HPDE6-E6E7 (cell line): ENCODE measurements at regions not wholly inside any gene's neighbourhood (a gene's known extent, or its start where the extent isn't known, plus 50 kb on each side); places are given as distances from the start of the nearest gene placed in this dataset.

Experiments used
- DNase-seq: peaks from one replicate; pipeline ENCODE4 v3.0.0; 2011; ENCODE audit warnings: missing footprints; ENCODE audit errors: extremely low spot score

GRCh38 chr11:128365044-128365443, 222.3 kb downstream of the ETS1 start:
- DNase-seq, result no peak

DNA sequence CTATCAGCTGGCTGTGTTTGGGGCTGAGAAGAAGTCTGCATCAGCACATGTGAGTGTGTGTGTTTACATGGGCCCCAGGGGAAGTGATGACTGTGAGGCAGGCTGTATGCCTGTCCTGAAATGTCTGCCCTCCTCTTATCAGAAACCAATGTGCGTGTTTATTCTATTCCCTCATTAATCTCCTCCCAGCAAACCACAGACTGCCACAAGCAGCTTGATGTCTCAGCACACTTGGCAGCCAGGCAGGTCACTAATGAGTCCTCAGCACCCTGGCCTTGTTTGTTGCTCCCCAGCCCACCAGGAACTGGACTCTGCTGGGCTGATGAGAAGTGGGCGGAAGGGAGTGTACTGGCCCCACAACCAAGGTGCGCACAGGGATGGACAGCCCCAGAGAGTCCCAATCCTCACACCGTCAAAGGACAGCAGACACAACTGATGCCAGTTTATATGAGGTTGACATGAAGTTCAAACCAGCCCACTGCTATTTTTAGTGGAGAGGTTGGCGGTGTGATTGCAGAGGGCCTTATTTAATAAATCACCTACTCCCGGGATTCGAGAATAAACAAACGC, 225.8 kb downstream of the ETS1 start:
- no peak for DNase-seq

DNA sequence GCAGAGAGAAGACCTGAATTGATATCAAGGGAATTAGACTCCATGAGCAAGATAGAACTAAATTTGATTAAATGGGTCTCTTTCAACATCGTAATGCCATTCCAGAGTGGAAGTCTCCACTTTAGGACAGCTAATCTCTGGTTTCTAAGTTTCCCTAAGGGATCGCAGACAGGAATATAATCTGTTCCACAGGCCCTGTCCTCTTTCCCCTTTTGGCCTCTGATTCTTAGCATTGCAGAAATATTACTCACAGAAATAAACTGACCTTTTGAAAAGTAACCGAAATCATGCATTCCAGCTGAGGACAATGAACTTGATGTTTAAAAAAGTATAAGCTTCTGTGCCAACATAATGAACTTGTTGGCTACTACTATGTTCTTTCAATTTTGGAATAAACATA, 227.8 kb downstream of the ETS1 start:
- DNase-seq, result no peak

DNA sequence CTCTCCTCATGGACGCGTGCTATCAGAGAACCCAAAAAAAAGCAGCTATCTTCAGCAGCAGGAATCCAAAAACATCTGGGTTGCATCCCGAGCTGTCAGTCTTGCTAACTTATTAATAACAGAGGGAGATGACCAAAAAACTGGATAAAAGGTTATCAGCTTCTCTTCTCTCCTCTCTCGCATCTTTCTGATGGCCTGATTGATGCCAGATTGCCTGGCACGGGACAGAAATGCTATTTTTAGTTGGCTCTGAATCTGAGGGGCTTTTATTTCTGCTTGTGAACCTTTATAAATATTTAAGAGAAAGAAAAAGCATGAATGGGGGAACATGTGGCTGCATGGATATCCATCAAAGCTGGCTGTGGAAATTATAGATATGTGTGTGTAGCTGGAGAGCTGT, 230.3 kb downstream of the ETS1 start:
- DNase-seq, result no peak

GRCh38 chr11:128355558-128355957, 231.8 kb downstream of the ETS1 start:
- no peak for DNase-seq

GRCh38 chr11:128354476-128354875, 232.9 kb downstream of the ETS1 start:
- no peak for DNase-seq

DNA sequence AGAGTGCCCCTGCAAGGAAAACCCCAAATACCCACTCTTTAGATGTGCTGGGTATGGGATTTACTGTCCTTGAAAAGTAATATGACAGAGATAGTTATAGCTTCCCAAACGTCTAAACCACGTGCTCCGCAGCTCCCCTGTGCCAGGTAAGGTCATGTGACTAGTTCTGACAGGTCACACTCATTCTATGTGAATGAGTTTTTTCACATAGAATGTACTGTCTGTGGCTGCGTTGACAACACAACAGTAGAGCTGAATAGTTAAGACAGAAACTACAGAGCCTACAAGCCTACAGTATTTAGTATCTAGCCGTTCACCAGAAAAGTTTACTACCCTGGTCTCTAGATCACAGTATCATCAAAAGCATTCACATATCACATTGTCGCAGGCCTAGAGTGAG, 236.2 kb downstream of the ETS1 start:
- DNase-seq, result no peak

DNA sequence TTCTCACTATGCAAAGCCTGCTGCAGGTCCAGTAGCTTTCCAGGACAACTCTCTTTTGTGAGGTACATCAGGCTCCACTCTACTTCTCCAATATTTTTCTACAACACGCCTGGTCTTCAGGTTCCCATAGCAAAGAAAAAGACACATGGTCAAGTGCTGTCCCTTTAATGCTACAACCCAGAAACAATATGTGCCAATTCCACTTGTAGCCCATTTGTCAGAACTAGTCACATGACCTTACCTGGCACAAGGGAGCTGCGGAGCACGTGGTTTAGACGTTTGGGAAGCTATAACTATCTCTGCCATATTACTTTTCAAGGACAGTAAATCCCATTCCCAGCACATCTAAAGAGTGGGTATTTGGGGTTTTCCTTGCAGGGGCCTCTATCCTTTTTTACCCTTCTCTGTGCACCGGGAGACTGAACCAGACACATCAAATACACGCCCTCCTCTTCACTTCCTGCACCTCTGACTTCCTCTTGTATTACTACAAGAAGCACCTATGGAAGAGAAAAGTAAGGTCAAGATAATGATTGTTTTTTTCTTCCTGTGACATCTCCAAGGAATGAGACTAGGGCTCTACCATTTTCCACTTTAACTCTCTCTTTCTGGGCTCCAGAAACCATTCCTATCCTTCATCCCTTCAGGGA, 237.6 kb downstream of the ETS1 start:
- no peak for DNase-seq

DNA sequence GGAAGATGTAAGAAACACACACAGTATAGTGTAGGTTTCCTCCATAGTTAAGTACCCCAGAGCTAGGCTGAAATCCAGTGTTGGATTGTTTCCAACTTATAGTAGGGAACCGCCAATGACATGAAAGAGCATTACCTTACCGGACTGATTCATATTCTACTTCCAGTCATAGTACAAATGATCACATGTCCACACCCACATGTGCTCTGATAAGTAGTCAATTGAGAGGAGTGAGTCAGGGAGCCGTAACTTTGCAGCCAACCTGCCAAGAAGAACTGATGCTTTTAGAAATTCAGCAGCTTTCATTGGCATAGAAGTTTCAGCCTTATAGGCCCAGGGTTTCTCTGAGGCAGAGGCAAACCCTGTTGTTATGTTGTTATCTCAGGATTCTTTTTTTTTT, 240.6 kb downstream of the ETS1 start:
- peak; percentile 59 for DNase-seq

GRCh38 chr11:128345316-128345715, 242.0 kb downstream of the ETS1 start:
- no peak for DNase-seq

GRCh38 chr11:128343870-128344269, 243.5 kb downstream of the ETS1 start:
- no peak for DNase-seq

DNA sequence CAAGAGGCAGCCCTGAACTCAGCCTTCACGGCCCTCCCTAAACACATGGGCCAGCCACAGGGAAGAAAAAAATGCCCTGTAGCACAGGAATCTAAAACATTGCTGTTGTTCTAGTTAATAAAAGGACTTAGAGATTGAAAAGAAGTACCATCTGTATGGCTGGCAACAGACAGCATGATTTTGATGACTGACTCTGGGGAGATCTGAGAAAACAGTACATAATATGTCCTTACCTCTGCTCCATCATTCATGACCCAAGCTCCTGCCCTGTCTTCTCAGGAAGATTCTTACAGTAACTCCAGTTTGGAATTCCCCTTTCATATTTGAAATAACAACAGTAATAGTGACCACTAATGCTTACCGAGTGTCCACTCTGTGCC, 244.2 kb downstream of the ETS1 start:
- DNase-seq, result no peak

DNA sequence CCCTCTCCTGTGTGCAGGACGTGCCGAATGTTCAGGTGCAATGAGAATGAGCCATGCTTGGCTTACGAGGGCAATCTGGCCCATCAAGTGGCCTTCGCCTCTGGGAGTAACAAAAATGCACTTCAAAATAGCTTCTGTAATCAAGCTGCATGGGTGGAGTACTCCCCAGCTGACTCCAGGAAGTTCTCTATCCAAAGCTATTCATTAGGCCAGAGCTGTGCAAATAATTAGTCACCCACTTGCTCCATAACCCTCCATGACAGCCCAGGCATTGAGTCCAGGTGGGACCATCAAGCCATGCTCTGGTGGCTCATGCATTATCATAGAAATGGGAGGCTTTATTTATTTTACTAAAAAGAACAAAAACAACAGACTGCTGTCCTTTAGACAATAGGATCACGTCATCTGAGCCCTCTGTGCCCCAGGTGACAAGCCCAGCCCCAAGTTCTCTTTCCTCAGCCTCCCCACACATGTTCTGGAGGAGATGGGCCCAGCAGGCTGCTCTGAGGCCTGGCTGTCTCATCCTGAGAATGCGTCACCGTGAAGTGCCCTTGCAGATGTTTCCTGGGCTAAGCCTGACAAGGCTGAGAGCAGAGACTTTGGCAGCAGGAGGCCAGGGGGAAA, 244.7 kb downstream of the ETS1 start:
- peak; percentile 89 for DNase-seq

DNA sequence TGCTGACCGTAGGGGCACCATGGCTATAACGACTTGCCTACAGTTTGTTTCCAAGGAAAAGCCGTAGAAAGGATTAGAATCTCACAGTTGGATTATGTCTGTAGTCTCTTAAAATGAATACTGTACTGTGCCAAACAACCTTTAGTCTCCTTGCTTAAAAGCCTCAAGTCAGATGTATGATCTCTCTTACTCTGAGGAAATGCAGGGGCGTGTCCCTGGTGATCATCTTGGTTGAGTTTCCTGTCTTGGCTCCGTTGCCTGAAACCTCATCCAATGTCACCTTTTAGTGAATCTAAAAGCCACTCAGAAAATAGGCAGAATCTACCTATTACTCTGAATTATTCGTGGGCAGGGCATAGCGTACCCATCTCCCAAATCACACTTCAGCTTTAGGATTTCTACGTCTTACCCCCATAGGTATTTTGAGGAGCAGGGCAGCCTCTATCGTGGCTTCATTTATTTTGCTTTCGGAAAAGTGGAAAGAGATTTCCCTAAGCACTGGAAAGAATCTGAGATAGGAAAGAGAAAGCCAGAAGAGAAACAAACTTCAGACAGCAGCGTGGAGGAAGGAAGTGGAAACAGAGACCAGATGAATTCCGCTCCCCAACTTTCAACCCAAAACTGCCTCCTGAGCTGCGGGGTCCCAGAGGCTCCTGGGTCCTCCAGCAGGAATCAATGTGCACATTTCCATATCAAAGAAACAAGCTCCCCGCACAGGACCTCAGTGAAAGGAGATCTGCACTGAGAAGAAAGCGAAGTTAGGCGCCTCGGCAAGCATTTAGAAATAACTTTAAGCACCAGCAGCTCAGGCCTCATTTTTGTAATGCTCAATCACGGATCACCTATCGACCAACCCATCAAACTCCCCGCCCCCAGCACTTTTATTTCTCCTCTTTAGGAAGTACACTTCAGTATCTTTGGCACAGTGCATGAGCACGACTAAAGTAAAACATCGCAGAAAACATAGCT, 245.8 kb downstream of the ETS1 start:
- DNase-seq, result no peak

GRCh38 chr11:128339792-128340191, 247.6 kb downstream of the ETS1 start:
- DNase-seq, result no peak

GRCh38 chr11:128338811-128339210, 248.5 kb downstream of the ETS1 start:
- no peak for DNase-seq

- no peak for DNase-seq
These were observed 251.2 kb downstream of the ETS1 start for GRCh38 chr11:128336203-128336602.

DNA sequence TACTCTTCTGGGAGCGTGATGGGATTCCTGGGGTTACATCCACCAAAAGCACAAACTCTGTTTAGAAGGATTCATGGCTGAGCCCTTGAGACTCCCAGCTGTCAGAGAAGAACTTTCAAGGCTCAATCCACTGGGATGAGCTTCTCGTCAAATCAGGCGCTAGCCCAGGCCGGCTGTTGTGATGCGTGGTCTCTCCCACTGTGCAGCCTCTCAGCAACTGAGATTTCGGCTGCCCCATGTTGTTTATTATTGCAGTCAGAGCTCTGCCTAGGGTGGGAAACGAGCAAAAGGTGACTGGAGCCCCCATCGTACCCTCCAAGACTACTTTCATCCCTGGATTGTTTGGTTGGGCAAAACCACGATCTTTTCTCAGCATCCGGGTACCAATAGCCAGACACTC, 251.6 kb downstream of the ETS1 start:
- DNase-seq, result no peak

GRCh38 chr11:128334311-128335044, 252.9 kb downstream of the ETS1 start:
- no peak for DNase-seq

DNA sequence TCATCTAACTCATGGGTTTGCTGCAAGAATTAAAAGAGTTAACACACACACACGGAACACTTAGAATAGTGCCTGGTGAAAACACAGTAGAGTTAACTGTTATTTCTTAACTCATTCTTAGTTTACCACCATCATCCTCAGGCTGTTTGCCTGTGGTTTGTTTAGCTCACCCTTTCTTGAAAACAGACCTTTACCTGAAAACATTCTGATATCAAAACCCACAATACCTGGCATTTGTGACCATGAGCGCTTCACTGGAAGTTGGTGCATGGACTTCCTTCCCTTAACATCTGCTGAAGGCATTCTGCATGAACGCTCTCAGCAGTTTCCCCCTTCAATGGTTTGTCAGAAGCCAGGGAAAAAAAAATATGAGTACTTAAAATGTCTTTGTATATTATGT, 256.0 kb downstream of the ETS1 start:
- no peak for DNase-seq

GRCh38 chr11:128330203-128330602, 257.2 kb downstream of the ETS1 start:
- no peak for DNase-seq
